DMS153 treated with DMSO at 0.1 percent for 48 hours (cell line): ENCODE measurements at regions not wholly inside any gene's neighbourhood (a gene's known extent, or its start where the extent isn't known, plus 50 kb on each side); places are given as distances from the start of the nearest gene placed in this dataset.
"Not testable (repeated sequence)": the region's sequence is repeated elsewhere in the genome, so short reads cannot be mapped to it uniquely, and the experiment has no call there.

Source experiments
- DNase-seq: peaks from one replicate; lab custom pipeline; 2025; ENCODE audit not compliant: unreplicated experiment; lab: John Stamatoyannopoulos, UW

- peak; percentile 95 for DNase-seq
These were observed 108.0 kb upstream of the CIBAR2 start for GRCh38 chr16:85220125-85220839.

- DNase-seq: no peak
These were observed 108.9 kb upstream of the CIBAR2 start for GRCh38 chr16:85220964-85221731.

GRCh38 chr16:85221771-85222154 lies 109.5 kb upstream of the CIBAR2 start:
- DNase-seq: no peak

- DNase-seq: peak; percentile 60
These were observed 110.0 kb upstream of the CIBAR2 start for GRCh38 chr16:85222155-85222863.

GRCh38 chr16:85225257-85225656 lies 113.0 kb upstream of the CIBAR2 start:
- no peak for DNase-seq

- DNase-seq: no peak
These were observed 113.4 kb upstream of the CIBAR2 start for GRCh38 chr16:85225721-85226120.

GRCh38 chr16:85227084-85227945 lies 115.0 kb upstream of the CIBAR2 start:
- DNase-seq: peak; percentile 75

- DNase-seq: peak; percentile 64
These were observed 115.9 kb upstream of the CIBAR2 start for GRCh38 chr16:85227946-85228862.

- no peak for DNase-seq
These were observed 116.7 kb upstream of the CIBAR2 start for GRCh38 chr16:85228970-85229430.

GRCh38 chr16:85229869-85230462 lies 117.7 kb upstream of the CIBAR2 start:
- no peak for DNase-seq

GRCh38 chr16:85230764-85231383 lies 118.6 kb upstream of the CIBAR2 start:
- DNase-seq: not testable (repeated sequence)

GRCh38 chr16:85231959-85232358 lies 119.7 kb upstream of the CIBAR2 start:
- DNase-seq: peak; percentile 43

- DNase-seq: no peak
These were observed 120.3 kb upstream of the CIBAR2 start for GRCh38 chr16:85232369-85233142.

GRCh38 chr16:85233516-85233915 lies 121.2 kb upstream of the CIBAR2 start:
- DNase-seq: no peak

- DNase-seq: peak; percentile 41
These were observed 122.3 kb upstream of the CIBAR2 start for GRCh38 chr16:85234310-85235204.

- DNase-seq: no peak
These were observed 123.9 kb upstream of the CIBAR2 start for GRCh38 chr16:85235991-85236817.
